ENCODE measurements at regions not wholly inside any gene's neighbourhood (a gene's known extent, or its start where the extent isn't known, plus 50 kb on each side); places are given as distances from the start of the nearest gene placed in this dataset.

DNA sequence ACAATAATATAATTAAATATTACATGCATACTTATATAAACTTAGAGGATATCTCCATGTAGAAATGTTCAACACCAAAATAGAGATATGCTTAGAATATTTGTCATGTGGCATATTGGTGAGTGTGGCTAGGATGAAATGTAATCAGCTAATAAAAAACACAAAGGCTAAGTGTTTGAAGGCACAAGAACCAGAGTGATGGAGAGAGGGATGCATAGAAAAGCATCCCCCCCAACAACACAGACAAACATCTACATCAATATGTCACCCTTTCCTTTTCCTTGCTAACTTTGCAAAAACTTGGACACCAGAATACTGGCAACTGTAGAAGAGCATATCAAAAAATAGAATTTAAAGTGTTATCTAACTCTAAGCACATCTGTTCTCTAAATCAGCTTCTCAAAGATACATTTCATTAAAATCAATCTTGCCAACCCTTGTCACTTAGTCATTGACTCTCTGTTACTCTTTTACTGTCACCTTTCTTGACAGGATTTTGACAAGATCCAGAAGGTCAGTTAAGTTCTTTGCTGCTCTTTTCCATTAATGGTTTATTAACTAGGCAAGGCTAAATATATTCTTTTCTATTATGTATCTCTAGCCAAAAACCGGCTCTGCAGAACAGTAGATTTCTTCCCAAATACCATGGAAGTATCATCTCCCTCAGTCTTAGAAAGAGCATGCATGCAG is 695.9 kb downstream of the OTOL1 start:
- 54 to 71% (median 66%) methylated on average over 1 of the region's 1 CpG for WGBS, 4 donors
- DNase-seq: no peak
- Histone ChIP-seq H3K9me3 (replicated peaks in 1 of 3) (no peaks in the 10 kb centered on the region), H3K27ac (no peak overlapping the region), H3K4me1 (replicated peaks in 1 of 2) (no peaks in the 10 kb centered on the region), H3K27me3 (no peaks in the 10 kb centered on the region), H3K4me3 (no peak overlapping the region), H3K36me3 (replicated peaks in 1 of 2) (no peaks in the 10 kb centered on the region)
- intact Hi-C loops (cut with DNase I): no loop called here
- TF ChIP-seq, protein P1, sequence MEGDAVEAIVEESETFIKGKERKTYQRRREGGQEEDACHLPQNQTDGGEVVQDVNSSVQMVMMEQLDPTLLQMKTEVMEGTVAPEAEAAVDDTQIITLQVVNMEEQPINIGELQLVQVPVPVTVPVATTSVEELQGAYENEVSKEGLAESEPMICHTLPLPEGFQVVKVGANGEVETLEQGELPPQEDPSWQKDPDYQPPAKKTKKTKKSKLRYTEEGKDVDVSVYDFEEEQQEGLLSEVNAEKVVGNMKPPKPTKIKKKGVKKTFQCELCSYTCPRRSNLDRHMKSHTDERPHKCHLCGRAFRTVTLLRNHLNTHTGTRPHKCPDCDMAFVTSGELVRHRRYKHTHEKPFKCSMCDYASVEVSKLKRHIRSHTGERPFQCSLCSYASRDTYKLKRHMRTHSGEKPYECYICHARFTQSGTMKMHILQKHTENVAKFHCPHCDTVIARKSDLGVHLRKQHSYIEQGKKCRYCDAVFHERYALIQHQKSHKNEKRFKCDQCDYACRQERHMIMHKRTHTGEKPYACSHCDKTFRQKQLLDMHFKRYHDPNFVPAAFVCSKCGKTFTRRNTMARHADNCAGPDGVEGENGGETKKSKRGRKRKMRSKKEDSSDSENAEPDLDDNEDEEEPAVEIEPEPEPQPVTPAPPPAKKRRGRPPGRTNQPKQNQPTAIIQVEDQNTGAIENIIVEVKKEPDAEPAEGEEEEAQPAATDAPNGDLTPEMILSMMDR (IDR thresholded peaks at IDR 0.05): no peak
- TF ChIP-seq POLR2A (IDR thresholded peaks at IDR 0.05): no peak

DNA sequence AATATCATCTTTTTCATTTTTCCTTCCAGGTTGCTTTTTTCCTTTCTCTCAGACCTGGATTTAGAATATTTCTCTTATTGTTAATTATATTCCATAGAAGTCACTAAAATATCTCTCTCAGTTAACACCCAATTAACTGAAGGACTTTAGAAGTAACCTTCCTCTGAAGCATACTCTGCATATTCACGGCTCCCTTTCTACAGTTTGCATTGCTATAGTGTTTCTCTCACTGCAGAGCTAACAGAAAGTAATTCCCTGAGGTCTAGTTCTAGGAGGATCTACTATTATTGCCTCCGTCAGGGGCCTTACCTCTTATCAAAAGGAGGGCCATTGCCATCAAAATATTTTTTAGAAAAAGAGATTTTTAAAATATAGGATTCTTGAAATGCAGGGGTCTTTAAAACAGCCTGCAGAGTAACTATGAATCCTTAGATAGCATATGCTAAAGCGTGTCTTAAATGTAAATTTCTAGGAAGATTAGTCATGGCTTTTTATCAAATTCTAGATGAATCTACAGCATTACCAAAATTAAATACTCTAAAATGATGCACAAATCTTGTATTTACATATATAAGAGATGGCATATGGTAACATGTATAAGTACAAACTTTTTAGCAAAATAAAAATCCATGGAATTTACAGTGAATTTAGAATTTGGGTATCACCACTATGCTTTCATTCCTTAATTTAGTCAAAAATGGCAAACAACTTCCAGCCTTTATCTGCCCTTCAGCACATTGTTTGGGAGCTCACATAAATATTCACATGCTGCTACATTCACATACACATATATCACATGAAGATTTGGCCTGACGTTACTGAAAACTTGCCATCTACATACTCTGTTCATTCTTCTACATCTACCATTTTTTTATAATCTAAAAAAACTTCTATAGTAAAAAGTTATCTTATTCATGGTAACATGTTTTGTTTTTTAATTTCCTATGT is 696.8 kb downstream of the OTOL1 start:
- Histone ChIP-seq H3K27me3 (no peaks in the 10 kb centered on the region), H3K4me3 (no peak overlapping the region), H3K9me3 (replicated peaks in 1 of 3) (no peaks in the 10 kb centered on the region), H3K36me3 (replicated peaks in 1 of 2) (no peaks in the 10 kb centered on the region), H3K27ac (no peak overlapping the region), H3K4me1 (replicated peaks in 1 of 2) (no peaks in the 10 kb centered on the region)
- DNase-seq: no peak
- intact Hi-C loops (cut with DNase I): no loop called here
- 47 to 75% (median 62%) methylated on average over 4 of the region's 4 CpGs for WGBS, 4 donors
- TF ChIP-seq, protein P1 (IDR thresholded peaks at IDR 0.05): no peak
- no peak for TF ChIP-seq POLR2A (IDR thresholded peaks at IDR 0.05)

DNA sequence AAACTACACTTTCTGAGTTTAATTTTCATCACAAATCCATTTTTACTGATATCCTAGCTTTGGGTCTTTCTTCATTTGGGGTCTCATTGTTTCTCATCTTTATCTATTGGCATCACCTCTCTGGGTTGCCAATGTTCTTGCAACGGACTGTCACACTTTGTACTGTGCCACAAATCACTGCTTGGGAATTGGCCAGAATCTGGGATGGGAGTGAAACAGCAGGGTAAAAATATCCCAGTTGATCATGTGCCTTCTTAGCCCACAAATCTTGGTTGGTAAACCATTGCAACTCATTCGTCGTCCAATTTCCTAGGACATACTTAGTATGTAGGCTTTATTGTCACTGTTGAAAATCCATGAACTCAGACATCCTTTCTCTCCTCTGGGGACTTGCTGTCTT is 698.5 kb downstream of the OTOL1 start:
- TF ChIP-seq, protein P1 (IDR thresholded peaks at IDR 0.05): no peak
- no peak for TF ChIP-seq POLR2A (IDR thresholded peaks at IDR 0.05)
- H3K27ac ChIP-seq: no peak overlapping the region
- DNase-seq: no peak
- intact Hi-C loops (cut with DNase I): no loop called here
- H3K4me1 ChIP-seq (replicated peaks in 1 of 2): no peaks in the 10 kb centered on the region
- no peaks in the 10 kb centered on the region for H3K9me3 ChIP-seq (replicated peaks in 1 of 3)
- no peak overlapping the region for H3K4me3 ChIP-seq
- no peaks in the 10 kb centered on the region for H3K27me3 ChIP-seq
- 56 to 77% (median 69%) methylated on average over 3 of the region's 3 CpGs for WGBS, 4 donors
- H3K36me3 ChIP-seq (replicated peaks in 1 of 2): no peaks in the 10 kb centered on the region

DNA sequence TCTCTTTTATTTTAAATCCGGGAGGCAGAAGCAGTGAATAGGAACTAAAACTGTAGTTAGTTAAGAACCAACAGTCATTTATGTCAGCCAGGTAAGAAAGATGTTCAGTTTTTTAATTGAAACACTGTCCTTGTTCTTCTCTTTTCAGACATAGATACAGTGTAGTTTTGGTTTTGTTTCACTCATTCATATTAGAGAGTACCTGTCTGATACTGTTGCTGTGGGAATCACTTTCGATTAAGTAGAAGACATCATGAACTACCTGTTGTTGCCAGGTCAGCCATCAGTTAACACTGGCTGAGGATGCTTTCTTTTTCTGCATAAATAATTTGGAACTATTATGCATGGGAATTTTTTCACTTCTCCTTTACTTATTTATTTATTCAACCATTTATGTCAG is 700.4 kb downstream of the OTOL1 start:
- intact Hi-C loops (cut with DNase I): no loop called here
- Histone ChIP-seq H3K27me3 (no peaks in the 10 kb centered on the region), H3K36me3 (replicated peaks in 1 of 2) (no peaks in the 10 kb centered on the region), H3K4me1 (replicated peaks in 1 of 2) (no peaks in the 10 kb centered on the region), H3K4me3 (no peak overlapping the region), H3K27ac (no peak overlapping the region), H3K9me3 (replicated peaks in 1 of 3) (no peaks in the 10 kb centered on the region)
- TF ChIP-seq, protein P1 (IDR thresholded peaks at IDR 0.05): no peak
- TF ChIP-seq POLR2A (IDR thresholded peaks at IDR 0.05): no peak
- no peak for DNase-seq
- 45 to 68% (median 53%) methylated on average over 2 of the region's 2 CpGs for WGBS, 4 donors
